Cardiac fibroblast (primary cell): ENCODE measurements at regions not wholly inside any gene's neighbourhood (a gene's known extent, or its start where the extent isn't known, plus 50 kb on each side); places are given as distances from the start of the nearest gene placed in this dataset.
"Not testable (repeated sequence)": the region's sequence is repeated elsewhere in the genome, so short reads cannot be mapped to it uniquely, and the experiment has no call there.

Experiments
- DNase-seq, 2 donors: peaks; one replicate each; pipeline versions ENCODE4 v3.0.0 to v3.0.0-alpha.2; 2010; ENCODE audit warnings: low read depth in 2 of 2
- H3K4me3 ChIP-seq, 2 donors: replicated peaks in 1 of 2; 1 replicate in 1 of 2; 2 replicates in 1 of 2; pipeline ENCODE4 v1.5.1; 2011; ENCODE audit warnings: low read depth in 2 of 2, low read length in 2 of 2, mild to moderate bottlenecking in 2 of 2, moderate library complexity in 1 of 2
- TF ChIP-seq, protein P1 (sequence below): IDR thresholded peaks from one replicate; pipeline ENCODE4 v1.5.1; 2011; ENCODE audit warnings: low read depth, mild to moderate bottlenecking, low read length, inconsistent platforms

DNA sequence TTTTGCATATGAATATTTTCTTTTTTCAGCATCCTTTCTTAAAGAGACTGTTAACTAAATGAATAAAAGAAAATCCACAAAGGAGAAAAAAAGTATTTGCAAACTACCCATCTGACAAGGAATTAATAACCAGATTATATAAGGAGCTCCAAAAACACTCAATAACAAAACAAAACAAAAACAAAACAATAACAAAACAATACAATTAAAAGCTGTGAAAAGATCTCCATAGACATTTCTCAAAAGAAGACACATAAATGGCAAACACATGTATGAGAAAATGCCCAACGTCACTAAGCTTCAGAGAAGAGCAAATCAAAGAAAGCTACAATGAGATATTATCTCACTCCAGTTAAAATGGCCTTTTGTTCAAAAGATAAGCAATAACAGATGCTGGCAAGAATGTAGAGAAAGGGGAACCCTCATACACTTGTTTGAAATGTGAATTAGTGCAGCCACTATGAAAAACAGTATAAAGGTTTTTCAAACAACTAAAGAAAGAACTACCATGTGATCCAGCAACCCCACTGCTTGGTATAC is 1310.0 kb upstream of the EYS start:
- H3K4me3 ChIP-seq = no peak overlapping the region
- TF ChIP-seq, protein P1, sequence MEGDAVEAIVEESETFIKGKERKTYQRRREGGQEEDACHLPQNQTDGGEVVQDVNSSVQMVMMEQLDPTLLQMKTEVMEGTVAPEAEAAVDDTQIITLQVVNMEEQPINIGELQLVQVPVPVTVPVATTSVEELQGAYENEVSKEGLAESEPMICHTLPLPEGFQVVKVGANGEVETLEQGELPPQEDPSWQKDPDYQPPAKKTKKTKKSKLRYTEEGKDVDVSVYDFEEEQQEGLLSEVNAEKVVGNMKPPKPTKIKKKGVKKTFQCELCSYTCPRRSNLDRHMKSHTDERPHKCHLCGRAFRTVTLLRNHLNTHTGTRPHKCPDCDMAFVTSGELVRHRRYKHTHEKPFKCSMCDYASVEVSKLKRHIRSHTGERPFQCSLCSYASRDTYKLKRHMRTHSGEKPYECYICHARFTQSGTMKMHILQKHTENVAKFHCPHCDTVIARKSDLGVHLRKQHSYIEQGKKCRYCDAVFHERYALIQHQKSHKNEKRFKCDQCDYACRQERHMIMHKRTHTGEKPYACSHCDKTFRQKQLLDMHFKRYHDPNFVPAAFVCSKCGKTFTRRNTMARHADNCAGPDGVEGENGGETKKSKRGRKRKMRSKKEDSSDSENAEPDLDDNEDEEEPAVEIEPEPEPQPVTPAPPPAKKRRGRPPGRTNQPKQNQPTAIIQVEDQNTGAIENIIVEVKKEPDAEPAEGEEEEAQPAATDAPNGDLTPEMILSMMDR = no peak
- no peak for DNase-seq

DNA sequence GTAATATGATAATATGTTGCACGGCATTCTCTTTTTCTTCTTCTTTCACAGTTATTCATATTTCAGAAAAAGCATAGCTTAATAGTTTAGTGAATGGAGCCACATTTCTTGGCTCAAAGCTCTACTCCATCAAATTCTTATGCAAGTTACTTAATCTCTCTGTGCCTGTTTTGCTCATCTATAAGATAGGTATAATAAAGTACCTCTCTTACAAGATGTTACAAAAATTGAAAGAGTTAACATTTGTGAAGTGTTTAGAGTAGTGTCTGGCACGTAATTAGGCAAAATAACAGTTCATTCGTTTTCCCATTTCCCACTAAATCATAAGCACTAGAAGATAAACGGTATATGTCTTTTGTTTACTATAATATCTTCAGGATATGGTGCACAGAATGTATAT is 1304.4 kb upstream of the EYS start:
- TF ChIP-seq, protein P1 = no peak
- DNase-seq = no peak

DNA sequence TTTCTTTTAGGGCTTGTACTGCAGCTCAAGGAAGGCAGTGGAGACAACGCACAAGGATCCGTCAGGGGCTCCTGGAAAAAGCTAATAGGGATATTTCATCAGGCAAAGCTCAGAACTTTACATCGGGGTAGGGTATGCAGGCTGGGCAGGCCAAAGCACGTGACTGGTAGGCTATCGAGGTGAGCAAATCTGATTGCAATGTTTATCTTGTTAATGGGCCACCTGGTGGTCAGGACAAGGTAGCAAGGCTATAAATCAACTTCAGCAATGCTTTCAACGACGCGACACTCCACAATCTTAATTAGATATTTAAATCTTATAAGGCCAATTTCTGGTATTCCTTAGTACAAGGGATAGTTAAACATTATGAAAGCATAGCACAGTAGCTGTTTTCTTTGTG is 1302.8 kb upstream of the EYS start:
- TF ChIP-seq, protein P1 = no peak
- no peak overlapping the region for H3K4me3 ChIP-seq
- DNase-seq = no peak

More for the DNA sequence above, 1304.4 kb upstream of the EYS start:
- H3K4me3 ChIP-seq = no peak overlapping the region

DNA sequence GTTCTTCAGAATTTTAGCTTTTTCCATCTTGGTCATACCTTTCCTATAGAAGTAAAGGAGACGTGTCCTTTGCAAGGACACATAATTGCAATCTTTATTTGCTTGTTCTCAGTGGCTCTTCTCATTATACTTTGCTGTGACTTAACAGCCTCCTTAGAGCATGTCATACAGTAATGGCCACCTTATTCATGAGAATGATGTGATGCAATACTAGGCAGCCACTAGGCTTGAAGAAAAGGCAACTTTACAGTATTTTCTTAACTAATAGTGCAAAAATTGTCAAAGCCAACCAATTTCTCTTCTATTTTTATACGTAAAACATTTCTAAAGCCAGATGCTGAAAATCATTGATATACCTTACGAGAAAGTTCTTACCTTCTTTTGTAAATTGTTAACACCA is 1296.8 kb upstream of the EYS start:
- no peak for DNase-seq
- TF ChIP-seq, protein P1 = no peak
- no peak overlapping the region for H3K4me3 ChIP-seq

GRCh38 chr6:67000121-67000520 is 1293.1 kb upstream of the EYS start:
- H3K4me3 ChIP-seq = no peak overlapping the region
- TF ChIP-seq, protein P1 = no peak

GRCh38 chr6:66997579-66997978 is 1290.6 kb upstream of the EYS start:
- not testable (repeated sequence) for DNase-seq, H3K4me3 ChIP-seq

More at GRCh38 chr6:67000121-67000520, 1293.1 kb upstream of the EYS start:
- DNase-seq = no peak

GRCh38 chr6:66995669-66996068 is 1288.6 kb upstream of the EYS start:
- no peak overlapping the region for H3K4me3 ChIP-seq
- TF ChIP-seq, protein P1 = no peak
- DNase-seq = no peak

- H3K4me3 ChIP-seq, DNase-seq: not testable (repeated sequence)
These were observed 1286.7 kb upstream of the EYS start for GRCh38 chr6:66993708-66994107.
